ENCODE measurements at regions not wholly inside any gene's neighbourhood (a gene's known extent, or its start where the extent isn't known, plus 50 kb on each side); places are given as distances from the start of the nearest gene placed in this dataset.
"Not testable (repeated sequence)": the region's sequence is repeated elsewhere in the genome, so short reads cannot be mapped to it uniquely, and the experiment has no call there.

DNA sequence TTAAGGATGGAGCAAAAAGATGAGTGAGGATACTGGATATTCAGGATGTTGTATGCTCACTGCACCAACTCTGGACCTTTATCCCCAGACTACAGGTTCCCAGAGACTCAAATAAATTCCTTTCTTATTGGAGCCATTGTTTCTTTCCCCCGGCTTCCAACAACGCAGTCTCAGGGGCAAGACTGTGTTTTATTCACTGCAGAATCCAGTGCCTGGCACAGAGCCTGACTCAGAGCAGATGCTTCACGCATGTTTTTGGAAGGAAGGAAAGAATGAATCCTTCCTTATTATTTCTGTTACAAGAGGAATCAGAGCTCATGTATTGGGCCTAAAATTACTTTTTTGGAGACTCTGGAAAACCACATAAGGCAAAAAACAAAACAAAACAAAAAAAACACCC is 96.0 kb upstream of the VGLL4 start:
- no peak overlapping the region for H3K4me3 Mint-ChIP-seq
- H3K27me3 Mint-ChIP-seq (ENCODE audit: low read depth), result peaks cover 8% of the 10 kb centered on the region
- TF ChIP-seq, protein P1, sequence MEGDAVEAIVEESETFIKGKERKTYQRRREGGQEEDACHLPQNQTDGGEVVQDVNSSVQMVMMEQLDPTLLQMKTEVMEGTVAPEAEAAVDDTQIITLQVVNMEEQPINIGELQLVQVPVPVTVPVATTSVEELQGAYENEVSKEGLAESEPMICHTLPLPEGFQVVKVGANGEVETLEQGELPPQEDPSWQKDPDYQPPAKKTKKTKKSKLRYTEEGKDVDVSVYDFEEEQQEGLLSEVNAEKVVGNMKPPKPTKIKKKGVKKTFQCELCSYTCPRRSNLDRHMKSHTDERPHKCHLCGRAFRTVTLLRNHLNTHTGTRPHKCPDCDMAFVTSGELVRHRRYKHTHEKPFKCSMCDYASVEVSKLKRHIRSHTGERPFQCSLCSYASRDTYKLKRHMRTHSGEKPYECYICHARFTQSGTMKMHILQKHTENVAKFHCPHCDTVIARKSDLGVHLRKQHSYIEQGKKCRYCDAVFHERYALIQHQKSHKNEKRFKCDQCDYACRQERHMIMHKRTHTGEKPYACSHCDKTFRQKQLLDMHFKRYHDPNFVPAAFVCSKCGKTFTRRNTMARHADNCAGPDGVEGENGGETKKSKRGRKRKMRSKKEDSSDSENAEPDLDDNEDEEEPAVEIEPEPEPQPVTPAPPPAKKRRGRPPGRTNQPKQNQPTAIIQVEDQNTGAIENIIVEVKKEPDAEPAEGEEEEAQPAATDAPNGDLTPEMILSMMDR (IDR thresholded peaks at IDR 0.05; ENCODE audit: unreplicated experiment in 3 of 3), result no peak
- H3K27ac Mint-ChIP-seq, result peak overlapping the region in 1 of 3 experiments; percentile 10
- no peaks in the 10 kb centered on the region for H3K36me3 Mint-ChIP-seq (ENCODE audit: low read depth)
- H3K9me3 Mint-ChIP-seq, result no peaks in the 10 kb centered on the region
- H3K4me1 Mint-ChIP-seq, result peaks cover 10% of the 10 kb centered on the region

DNA sequence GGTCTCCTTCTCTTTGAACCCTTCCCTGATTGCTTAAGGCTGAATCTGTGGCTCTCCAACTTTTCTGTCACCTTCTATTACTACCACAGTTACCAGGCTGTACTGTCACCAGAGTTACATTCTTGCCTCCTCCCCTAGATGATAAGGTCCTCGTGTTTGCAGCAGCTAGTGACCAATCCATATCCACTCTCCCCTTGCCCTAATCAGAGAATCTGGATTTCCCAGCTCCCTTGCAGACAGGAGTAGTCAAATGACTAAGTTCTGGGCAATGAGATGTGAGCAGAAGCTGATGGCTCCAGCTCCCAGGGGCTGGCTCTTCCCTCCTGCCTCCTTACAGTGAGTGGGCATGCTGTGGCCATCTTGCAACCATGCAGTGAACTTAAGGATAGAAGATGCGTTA is 95.4 kb upstream of the VGLL4 start:
- H3K27me3 Mint-ChIP-seq (ENCODE audit: low read depth), result peaks cover 8% of the 10 kb centered on the region
- H3K4me3 Mint-ChIP-seq, result no peak overlapping the region
- TF ChIP-seq, protein P1 (IDR thresholded peaks at IDR 0.05; ENCODE audit: unreplicated experiment in 3 of 3), result no peak
- no peaks in the 10 kb centered on the region for H3K36me3 Mint-ChIP-seq (ENCODE audit: low read depth)
- no peaks in the 10 kb centered on the region for H3K9me3 Mint-ChIP-seq
- H3K4me1 Mint-ChIP-seq, result peaks cover 13% of the 10 kb centered on the region
- no peak overlapping the region for H3K27ac Mint-ChIP-seq

DNA sequence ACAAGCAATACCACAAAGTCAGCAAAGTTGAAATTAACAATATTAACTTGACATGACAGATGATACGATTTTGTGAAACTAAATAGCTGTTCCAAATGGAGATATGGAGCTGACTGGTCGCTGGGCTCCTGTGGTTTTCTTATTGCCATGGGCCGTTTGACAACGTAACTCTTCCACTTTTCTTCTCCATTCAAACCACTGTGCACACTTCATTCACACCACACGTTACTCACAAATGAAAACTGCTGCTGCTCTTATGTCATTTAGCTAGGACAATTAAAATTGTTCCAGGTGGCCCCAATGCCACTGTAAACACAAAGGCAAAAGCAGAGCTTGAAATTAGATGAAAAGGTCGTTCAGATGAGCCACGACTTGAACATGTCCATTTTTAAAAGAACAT is 94.0 kb upstream of the VGLL4 start:
- Mint-ChIP-seq H3K27me3 (ENCODE audit: low read depth) (peaks cover 4% of the 10 kb centered on the region), H3K4me1 (peaks cover 17% of the 10 kb centered on the region), H3K9me3 (no peaks in the 10 kb centered on the region), H3K36me3 (ENCODE audit: low read depth) (no peaks in the 10 kb centered on the region), H3K27ac (no peak overlapping the region), H3K4me3 (no peak overlapping the region)
- TF ChIP-seq, protein P1 (IDR thresholded peaks at IDR 0.05; ENCODE audit: unreplicated experiment in 3 of 3), result no peak

DNA sequence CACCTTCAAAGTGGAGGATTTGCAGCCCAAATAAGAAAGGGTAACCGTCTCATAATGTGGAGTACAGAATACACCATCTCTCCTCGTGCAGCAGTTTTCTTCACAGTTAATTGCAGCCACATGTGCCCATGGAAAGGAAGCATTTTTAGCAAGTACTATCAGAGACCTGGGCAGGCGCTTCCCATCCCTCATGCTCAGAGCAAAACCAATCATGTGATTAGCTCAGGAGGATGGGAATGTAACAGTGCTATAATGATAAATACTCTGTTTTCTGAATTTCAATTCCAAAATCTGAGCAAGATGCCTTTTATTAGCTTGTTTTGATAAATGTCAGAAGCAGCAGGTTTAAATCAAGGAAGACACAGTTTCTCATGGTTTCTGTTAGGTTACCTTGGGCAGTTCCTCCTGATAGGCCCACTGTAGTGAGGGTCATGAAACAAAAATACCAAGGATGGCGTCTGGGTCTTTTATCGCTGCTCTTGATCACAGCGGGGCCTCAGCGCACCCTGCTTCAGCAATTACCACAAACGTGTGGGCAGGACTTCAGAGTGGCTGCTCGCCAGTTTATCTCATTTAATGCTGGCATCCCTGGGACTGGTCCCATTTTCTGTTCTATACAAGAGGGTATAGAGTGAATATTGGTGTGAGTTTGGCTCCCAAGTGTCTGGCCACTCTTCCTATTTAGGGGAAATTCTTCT is 92.6 kb upstream of the VGLL4 start:
- peaks cover 4% of the 10 kb centered on the region for H3K27me3 Mint-ChIP-seq (ENCODE audit: low read depth)
- H3K27ac Mint-ChIP-seq, result no peak overlapping the region
- H3K36me3 Mint-ChIP-seq (ENCODE audit: low read depth), result no peaks in the 10 kb centered on the region
- no peaks in the 10 kb centered on the region for H3K9me3 Mint-ChIP-seq
- peaks cover 17% of the 10 kb centered on the region for H3K4me1 Mint-ChIP-seq
- TF ChIP-seq, protein P1 (IDR thresholded peaks at IDR 0.05; ENCODE audit: unreplicated experiment in 3 of 3), result no peak
- H3K4me3 Mint-ChIP-seq, result no peak overlapping the region

DNA sequence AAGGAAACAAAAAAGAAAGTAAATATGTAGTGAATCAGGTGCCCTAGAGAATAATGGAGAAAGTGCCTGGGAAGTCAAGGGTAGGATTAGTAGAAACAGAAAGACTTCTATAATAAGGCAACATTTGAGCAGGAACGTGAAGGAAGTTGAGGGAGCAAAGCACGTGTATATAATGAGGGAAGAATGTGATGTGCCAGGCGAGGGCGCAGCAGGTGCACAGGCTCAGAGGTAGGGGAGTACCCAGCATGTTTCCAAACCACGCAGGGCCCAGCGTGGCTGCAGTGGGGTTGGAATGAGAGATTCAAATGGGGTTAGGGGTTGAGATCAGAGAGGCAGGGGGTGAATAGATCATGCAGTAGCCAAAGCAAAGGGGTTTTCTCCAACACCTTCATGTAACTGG is 91.9 kb upstream of the VGLL4 start:
- H3K27ac Mint-ChIP-seq, result no peak overlapping the region
- no peaks in the 10 kb centered on the region for H3K36me3 Mint-ChIP-seq (ENCODE audit: low read depth)
- H3K9me3 Mint-ChIP-seq, result no peaks in the 10 kb centered on the region
- H3K27me3 Mint-ChIP-seq (ENCODE audit: low read depth), result peaks cover 4% of the 10 kb centered on the region
- TF ChIP-seq, protein P1 (IDR thresholded peaks at IDR 0.05; ENCODE audit: unreplicated experiment in 3 of 3), result no peak
- H3K4me3 Mint-ChIP-seq, result no peak overlapping the region
- H3K4me1 Mint-ChIP-seq, result peaks cover 17% of the 10 kb centered on the region

DNA sequence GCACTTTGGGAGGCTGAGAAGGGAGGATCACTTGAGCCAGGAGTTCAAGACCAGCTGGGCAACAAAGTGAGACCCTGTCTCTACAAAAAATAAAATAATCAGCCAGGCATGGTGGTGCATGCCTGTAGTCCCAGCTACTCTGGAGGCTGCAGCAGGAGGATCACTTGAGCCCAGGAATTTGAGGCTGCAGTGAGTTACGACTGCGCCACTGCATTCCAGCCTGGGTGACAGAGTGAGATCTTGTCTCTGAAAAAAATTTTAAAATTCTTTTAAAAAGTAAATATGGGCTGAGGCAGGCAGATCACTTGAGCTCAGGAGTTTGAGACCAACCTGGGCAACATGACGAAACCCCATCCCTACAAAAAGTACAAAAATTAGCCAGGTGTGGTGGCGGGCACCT is 91.4 kb upstream of the VGLL4 start:
- peaks cover 17% of the 10 kb centered on the region for H3K4me1 Mint-ChIP-seq
- H3K9me3 Mint-ChIP-seq; H3K4me3 Mint-ChIP-seq; H3K27me3 Mint-ChIP-seq (ENCODE audit: low read depth); H3K36me3 Mint-ChIP-seq (ENCODE audit: low read depth); H3K27ac Mint-ChIP-seq: not testable (repeated sequence)
